Caco-2 (cell line): ENCODE measurements at regions not wholly inside any gene's neighbourhood (a gene's known extent, or its start where the extent isn't known, plus 50 kb on each side); places are given as distances from the start of the nearest gene placed in this dataset.

Source experiments
- BruUV-seq: library from RNA; stranded (reverse); fragments of 400-500 nt; replicated peaks from 2 replicates; lab custom pipeline; 2021; lab: Mats Ljungman, UMichigan
- CTCF ChIA-PET: fragments of 300-600 bp; sonication (Branson Sonifier 250); formaldehyde crosslinking; loops from one replicate; lab custom pipeline; 2022; ENCODE audit warnings: antibody characterized with exemption; lab: Charles Lee
- POLR2A ChIA-PET: fragments of 300-600 bp; sonication (Branson Sonifier 250); formaldehyde crosslinking; loops from one replicate; lab custom pipeline; 2022; ENCODE audit warnings: antibody characterized with exemption; lab: Charles Lee
- DNase-seq, 2 experiments: peaks; one replicate each; pipeline versions ENCODE4 v3.0.0 to v3.0.0-alpha.2; 2020 to 2022
- H3K27me3 ChIP-seq: replicated peaks from 2 replicates; pipeline ENCODE4 v1.6.0; 2011; ENCODE audit warnings: low read length; ENCODE audit not compliant: control insufficient read depth, insufficient read depth
- H3K36me3 ChIP-seq: 2 replicates; pipeline ENCODE4 v1.5.1; 2011; ENCODE audit warnings: low read length; ENCODE audit not compliant: control insufficient read depth, insufficient read depth
- H3K4me1 ChIP-seq: fragments of 250-450 bp; sonication (Bioruptor Pico); 2 replicates; pipeline ENCODE4 v1.5.1; 2020; ENCODE audit warnings: mild to moderate bottlenecking
- H3K4me3 ChIP-seq: 2 replicates; pipeline ENCODE4 v1.5.1; 2011; ENCODE audit warnings: low read depth, mild to moderate bottlenecking, control low read depth, low read length
- H3K9me3 ChIP-seq: fragments of 250-450 bp; sonication (Bioruptor Pico); 2 replicates; pipeline ENCODE4 v1.5.1; 2020; ENCODE audit warnings: mild to moderate bottlenecking, moderate library complexity
- H3K27ac Mint-ChIP-seq: one replicate; pipeline ENCODE4 v1.8.0; 2022; ENCODE audit warnings: mixed read lengths; ENCODE audit not compliant: unreplicated experiment
- H3K27me3 Mint-ChIP-seq: one replicate; pipeline ENCODE4 v1.8.0; 2022; ENCODE audit warnings: mixed read lengths; ENCODE audit not compliant: insufficient read depth, unreplicated experiment
- H3K36me3 Mint-ChIP-seq: one replicate; pipeline ENCODE4 v1.8.0; 2022; ENCODE audit warnings: mild to moderate bottlenecking, mixed read lengths; ENCODE audit not compliant: insufficient read depth, unreplicated experiment
- H3K4me1 Mint-ChIP-seq: one replicate; pipeline ENCODE4 v1.8.0; 2022; ENCODE audit warnings: low read depth, mixed read lengths; ENCODE audit not compliant: unreplicated experiment
- H3K4me3 Mint-ChIP-seq: one replicate; pipeline ENCODE4 v1.8.0; 2022; ENCODE audit warnings: mild to moderate bottlenecking, moderate library complexity, mixed read lengths; ENCODE audit not compliant: unreplicated experiment
- H3K9me3 Mint-ChIP-seq: one replicate; pipeline ENCODE4 v1.8.0; 2022; ENCODE audit warnings: mixed read lengths; ENCODE audit not compliant: unreplicated experiment
- CTCF ChIP-seq, 2 experiments: fragments of 200-600 bp in 1 of 2; IDR thresholded peaks; 1 replicate in 1 of 2; 2 replicates in 1 of 2; pipeline versions ENCODE4 v1.5.1 to v1.8.0; 2011 to 2022; ENCODE audit warnings: antibody characterized with exemption in 1 of 2, control low read depth in 1 of 2, inconsistent platforms in 1 of 2, low read depth in 1 of 2, low read length in 1 of 2, mild to moderate bottlenecking in 1 of 2, moderate library complexity in 1 of 2; ENCODE audit not compliant: insufficient read depth in 1 of 2, severe bottlenecking in 1 of 2, unreplicated experiment in 1 of 2
- intact Hi-C: fragments of 100-400 bp; cut with micrococcal nuclease; formaldehyde crosslinking; loops from one replicate; pipeline ENCODE4 v1.10.0; 2022; ENCODE audit not compliant: unreplicated experiment

- Histone ChIP-seq H3K9me3 (no peaks in the 10 kb centered on the region), H3K4me3 (no peak overlapping the region), H3K27me3 (no peaks in the 10 kb centered on the region), H3K36me3 (no peaks in the 10 kb centered on the region), H3K4me1 (no peaks in the 10 kb centered on the region)
- ChIA-PET POLR2A (no interaction called here), CTCF (no interaction called here)
- Mint-ChIP-seq H3K4me1 (no peaks in the 10 kb centered on the region), H3K27ac (no peak overlapping the region), H3K4me3 (no peak overlapping the region), H3K27me3 (peaks cover 13% of the 10 kb centered on the region), H3K9me3 (no peaks in the 10 kb centered on the region), H3K36me3 (no peaks in the 10 kb centered on the region)
- BruUV-seq: no TSS peak
- intact Hi-C loops: no loop called here
- no peak for TF ChIP-seq CTCF (IDR thresholded peaks at IDR 0.05; ENCODE audit: insufficient read depth in 1 of 2, low read depth in 1 of 2, low read length in 1 of 2, severe bottlenecking in 1 of 2, unreplicated experiment in 1 of 2)
- DNase-seq: no peak
These were observed 1502.1 kb downstream of the TBC1D22A start for GRCh38 chr22:48264586-48264985.

GRCh38 chr22:48263791-48264351 is 1501.4 kb downstream of the TBC1D22A start:
- DNase-seq: no peak
- H3K27me3 ChIP-seq: no peaks in the 10 kb centered on the region
- H3K27ac Mint-ChIP-seq: no peak overlapping the region
- no peaks in the 10 kb centered on the region for H3K4me1 ChIP-seq
- ChIA-PET POLR2A (no interaction called here), CTCF (no interaction called here)
- H3K4me1 Mint-ChIP-seq: no peaks in the 10 kb centered on the region
- H3K36me3 ChIP-seq: no peaks in the 10 kb centered on the region
- H3K36me3 Mint-ChIP-seq: no peaks in the 10 kb centered on the region
- BruUV-seq: no TSS peak
- H3K4me3 ChIP-seq: no peak overlapping the region
- H3K27me3 Mint-ChIP-seq: peaks cover 8% of the 10 kb centered on the region
- no peaks in the 10 kb centered on the region for H3K9me3 Mint-ChIP-seq
- no peaks in the 10 kb centered on the region for H3K9me3 ChIP-seq
- no peak overlapping the region for H3K4me3 Mint-ChIP-seq
- TF ChIP-seq CTCF (IDR thresholded peaks at IDR 0.05; ENCODE audit: insufficient read depth in 1 of 2, low read depth in 1 of 2, low read length in 1 of 2, severe bottlenecking in 1 of 2, unreplicated experiment in 1 of 2): no peak
- intact Hi-C loops: no loop called here

DNA sequence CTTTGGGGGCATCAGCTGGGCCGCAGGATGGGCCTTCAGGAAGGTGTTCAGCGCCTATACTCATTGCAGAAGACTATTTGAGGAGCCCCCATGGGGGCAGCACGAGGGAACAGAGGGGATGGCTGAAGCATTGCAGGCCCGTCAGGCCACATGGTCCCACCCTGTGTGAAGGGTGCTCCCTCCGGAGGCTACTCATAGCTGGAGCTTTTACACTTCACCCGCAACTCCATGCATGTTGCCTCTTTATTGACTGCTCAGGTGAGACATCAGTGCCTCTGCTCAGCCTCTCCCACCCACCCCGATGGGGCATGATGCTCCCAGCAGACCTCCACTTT is 1500.9 kb downstream of the TBC1D22A start:
- H3K36me3 Mint-ChIP-seq: no peaks in the 10 kb centered on the region
- Histone ChIP-seq H3K9me3 (no peaks in the 10 kb centered on the region), H3K36me3 (no peaks in the 10 kb centered on the region), H3K4me1 (no peaks in the 10 kb centered on the region), H3K27me3 (no peaks in the 10 kb centered on the region), H3K4me3 (no peak overlapping the region)
- no peak overlapping the region for H3K27ac Mint-ChIP-seq
- H3K9me3 Mint-ChIP-seq: no peaks in the 10 kb centered on the region
- DNase-seq: no peak
- no peak overlapping the region for H3K4me3 Mint-ChIP-seq
- H3K27me3 Mint-ChIP-seq: peaks cover 8% of the 10 kb centered on the region
- intact Hi-C loops: no loop called here
- no peaks in the 10 kb centered on the region for H3K4me1 Mint-ChIP-seq
- no peak for TF ChIP-seq CTCF (IDR thresholded peaks at IDR 0.05; ENCODE audit: insufficient read depth in 1 of 2, low read depth in 1 of 2, low read length in 1 of 2, severe bottlenecking in 1 of 2, unreplicated experiment in 1 of 2)
- ChIA-PET POLR2A (no interaction called here), CTCF (no interaction called here)
- BruUV-seq: no TSS peak
